HEK293T (cell line): ENCODE measurements at regions not wholly inside any gene's neighbourhood (a gene's known extent, or its start where the extent isn't known, plus 50 kb on each side); places are given as distances from the start of the nearest gene placed in this dataset.
A peak's percentile ranks its signal among the peaks of the same experiment; 100 is the strongest.

Source experiments
- CTCF ChIA-PET: fragments of 350-600 bp; formaldehyde crosslinking; extraction: SDS; loops from one replicate; lab custom pipeline; 2021; ENCODE audit warnings: antibody characterized with exemption, inconsistent platforms; lab: Yijun Ruan, JAX
- POLR2A ChIA-PET: fragments of 350-600 bp; formaldehyde crosslinking; extraction: SDS; loops from one replicate; lab custom pipeline; 2020; ENCODE audit warnings: antibody characterized with exemption, inconsistent platforms; lab: Yijun Ruan, JAX
- DNase-seq: peaks from one replicate; pipeline ENCODE4 v3.0.0; 2012; ENCODE audit warnings: mixed read lengths; ENCODE audit errors: extremely low spot score
- ARNT ChIP-seq: fragments of 450-650 bp; IDR thresholded peaks from 2 replicates; pipeline ENCODE4 v1.6.1; 2017; ENCODE audit warnings: mild to moderate bottlenecking
- BHLHE40 ChIP-seq: fragments of 450-650 bp; IDR thresholded peaks from 2 replicates; pipeline ENCODE4 v1.6.1; 2016; ENCODE audit warnings: mild to moderate bottlenecking, moderate library complexity, borderline replicate concordance
- CTBP1 ChIP-seq: fragments of 450-650 bp; IDR thresholded peaks from 2 replicates; pipeline ENCODE4 v1.6.1; 2016; ENCODE audit warnings: borderline replicate concordance
- ELF4 ChIP-seq: fragments of 450-650 bp; IDR thresholded peaks from 2 replicates; pipeline ENCODE4 v1.6.1; 2017; ENCODE audit warnings: antibody characterized with exemption
- FOXA1 ChIP-seq: fragments of 450-650 bp; IDR thresholded peaks from 2 replicates; pipeline ENCODE4 v1.6.1; 2016; ENCODE audit warnings: mild to moderate bottlenecking
- FOXK2 ChIP-seq: fragments of 450-650 bp; IDR thresholded peaks from 2 replicates; pipeline ENCODE4 v1.6.1; 2016; ENCODE audit warnings: mild to moderate bottlenecking
- FOXM1 ChIP-seq: fragments of 450-650 bp; IDR thresholded peaks from 2 replicates; pipeline ENCODE4 v1.6.1; 2017; ENCODE audit warnings: mild to moderate bottlenecking, borderline replicate concordance
- HDGF ChIP-seq: fragments of 450-650 bp; IDR thresholded peaks from 2 replicates; pipeline ENCODE4 v1.6.1; 2017; ENCODE audit warnings: antibody characterized with exemption, borderline replicate concordance
- L3MBTL2 ChIP-seq: fragments of 450-650 bp; conservative IDR thresholded peaks from 2 replicates; pipeline ENCODE4 v1.6.1; 2016; ENCODE audit warnings: mild to moderate bottlenecking
- LEF1 ChIP-seq: fragments of 450-650 bp; IDR thresholded peaks from 2 replicates; pipeline ENCODE4 v1.6.1; 2017; ENCODE audit warnings: mild to moderate bottlenecking, borderline replicate concordance
- NFRKB ChIP-seq: fragments of 450-650 bp; IDR thresholded peaks from 2 replicates; pipeline ENCODE4 v1.6.1; 2016; ENCODE audit warnings: mild to moderate bottlenecking, moderate library complexity
- SP1 ChIP-seq: fragments of 450-650 bp; IDR thresholded peaks from 2 replicates; pipeline ENCODE4 v1.6.1; 2017
- SUZ12 ChIP-seq: fragments of 450-650 bp; IDR thresholded peaks from 2 replicates; pipeline ENCODE4 v1.6.1; 2016; ENCODE audit warnings: mild to moderate bottlenecking
- TARDBP ChIP-seq: fragments of 450-650 bp; IDR thresholded peaks from 2 replicates; pipeline ENCODE4 v1.6.1; 2016
- ZNF384 ChIP-seq: fragments of 450-650 bp; IDR thresholded peaks from 2 replicates; pipeline ENCODE4 v1.6.1; 2016
- TF ChIP-seq, protein P1 (sequence below): fragments of 450-650 bp; IDR thresholded peaks from 2 replicates; pipeline ENCODE4 v1.6.1; 2016

DNA sequence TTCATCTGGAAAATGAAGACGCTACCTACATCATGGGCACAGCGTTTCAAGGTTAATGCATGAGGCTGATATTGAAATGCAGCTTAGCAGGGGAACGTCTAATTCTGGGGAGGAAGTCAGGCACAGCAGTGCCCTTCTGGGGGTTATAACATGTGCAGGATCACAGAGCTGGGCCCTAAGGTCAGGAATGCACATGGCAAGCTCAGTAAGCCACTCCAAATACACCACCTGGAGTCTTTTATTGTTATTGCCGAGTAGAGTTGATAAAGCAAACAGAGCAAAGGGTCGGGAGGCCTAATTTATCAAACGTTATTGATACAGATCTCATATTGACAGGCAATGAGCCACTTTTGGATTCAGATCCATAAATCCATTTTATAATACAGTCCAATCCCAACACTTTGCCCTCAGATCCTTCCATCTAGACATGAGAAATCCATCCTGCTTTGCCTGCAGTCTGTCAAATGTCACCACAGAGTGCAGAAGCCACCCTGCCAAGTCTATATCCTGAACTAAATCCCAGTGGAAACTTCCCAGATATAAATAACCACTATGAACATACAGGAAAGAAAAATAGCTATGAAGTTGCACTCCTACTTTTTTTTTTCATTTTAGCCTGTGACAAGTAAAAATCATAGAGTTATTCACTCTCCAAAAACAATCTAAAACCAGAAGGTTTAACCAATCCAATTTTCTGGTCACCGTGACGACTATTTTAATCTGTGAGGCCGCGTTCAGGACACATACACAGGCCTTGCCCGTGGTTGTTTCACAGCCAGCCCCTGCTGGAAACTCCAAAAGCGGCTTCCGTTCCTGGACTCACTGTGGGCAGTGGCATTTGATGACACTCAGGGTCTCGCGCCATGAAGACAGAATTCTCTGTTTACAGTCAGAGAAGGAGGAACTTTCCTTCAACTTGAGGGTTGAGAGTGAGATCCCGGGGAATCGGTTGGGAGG, 335.4 kb downstream of the DHX15 start:
- ChIA-PET CTCF (interaction anchor here (0.5 kb wide), 1 partner anchor 101 kb away, joined by 3 read pairs; no protein-coding TSS in a partner anchor), POLR2A (no interaction called here)
- TF ChIP-seq BHLHE40 (no peak), FOXA1 (no peak), LEF1 (no peak), ZNF384 (no peak), FOXK2 (no peak), L3MBTL2 (no peak), TARDBP (no peak), SUZ12 (no peak), ELF4 (no peak), SP1 (no peak), CTBP1 (no peak), ARNT (no peak), NFRKB (no peak), HDGF (no peak), FOXM1 (no peak)
- TF ChIP-seq, protein P1, sequence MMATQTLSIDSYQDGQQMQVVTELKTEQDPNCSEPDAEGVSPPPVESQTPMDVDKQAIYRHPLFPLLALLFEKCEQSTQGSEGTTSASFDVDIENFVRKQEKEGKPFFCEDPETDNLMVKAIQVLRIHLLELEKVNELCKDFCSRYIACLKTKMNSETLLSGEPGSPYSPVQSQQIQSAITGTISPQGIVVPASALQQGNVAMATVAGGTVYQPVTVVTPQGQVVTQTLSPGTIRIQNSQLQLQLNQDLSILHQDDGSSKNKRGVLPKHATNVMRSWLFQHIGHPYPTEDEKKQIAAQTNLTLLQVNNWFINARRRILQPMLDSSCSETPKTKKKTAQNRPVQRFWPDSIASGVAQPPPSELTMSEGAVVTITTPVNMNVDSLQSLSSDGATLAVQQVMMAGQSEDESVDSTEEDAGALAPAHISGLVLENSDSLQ, result no peak
- no peak for DNase-seq

DNA sequence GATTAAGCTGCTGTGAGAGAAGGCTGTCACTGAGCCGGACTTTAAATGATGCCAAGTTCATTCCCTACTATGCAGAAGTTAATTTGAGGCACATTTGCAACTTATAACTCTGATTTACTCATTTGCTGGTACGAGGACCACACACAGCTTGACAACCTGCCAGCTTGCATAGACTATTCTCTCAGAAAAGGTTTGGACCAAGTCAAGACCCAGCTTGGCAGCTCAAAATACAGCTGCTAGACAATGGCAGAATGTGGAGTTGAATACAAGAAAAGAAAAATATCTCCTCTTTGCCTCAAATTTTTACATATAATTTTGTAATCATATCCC, 338.9 kb downstream of the DHX15 start:
- no peak for DNase-seq
- CTCF ChIA-PET, result no interaction called here
- POLR2A ChIA-PET, result no interaction called here
- TF ChIP-seq SUZ12 (no peak), FOXK2 (no peak), NFRKB (no peak), FOXM1 (no peak), SP1 (no peak)

DNA sequence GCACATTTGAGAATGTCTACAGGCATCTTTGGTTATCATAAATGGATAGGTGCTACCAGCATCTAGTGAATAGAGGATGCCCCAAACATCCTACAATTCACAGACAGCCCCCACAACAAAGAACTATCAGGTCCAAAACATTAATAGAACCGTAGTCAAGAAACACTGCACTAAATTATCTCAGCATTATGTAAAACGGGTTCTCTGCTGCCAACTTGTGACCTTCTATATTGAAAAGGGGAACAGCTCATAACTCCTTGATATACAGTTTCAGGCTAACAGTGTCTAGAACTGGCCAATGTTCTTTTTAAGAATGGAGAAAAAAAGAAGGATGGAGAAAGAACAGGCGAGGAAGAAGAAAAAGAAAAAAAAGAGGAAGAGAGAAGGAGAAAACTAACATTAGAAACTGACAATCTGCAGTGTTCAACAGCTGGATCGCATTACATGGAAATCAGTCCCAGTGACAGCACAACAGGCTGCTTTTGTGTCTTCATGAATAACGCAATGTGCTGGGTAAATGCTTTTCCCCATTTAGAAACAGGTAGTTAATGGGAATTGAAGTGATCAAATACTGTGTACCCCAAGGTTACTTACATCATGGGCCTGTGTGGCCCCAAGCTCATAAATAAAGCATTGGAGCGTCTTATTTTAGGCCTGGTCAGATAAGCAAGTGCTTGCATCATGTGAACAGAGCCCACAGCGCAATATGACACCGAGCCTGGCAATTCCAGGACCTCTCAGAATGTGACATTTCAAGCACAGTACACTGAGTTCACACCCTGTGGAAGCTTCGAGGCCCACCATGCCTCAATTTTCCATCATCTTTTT, 339.5 kb downstream of the DHX15 start:
- DNase-seq, result peak; percentile 12
- POLR2A ChIA-PET, result no interaction called here
- CTCF ChIA-PET, result no interaction called here
- TF ChIP-seq SUZ12 (no peak), ELF4 (no peak), NFRKB (no peak)

DNA sequence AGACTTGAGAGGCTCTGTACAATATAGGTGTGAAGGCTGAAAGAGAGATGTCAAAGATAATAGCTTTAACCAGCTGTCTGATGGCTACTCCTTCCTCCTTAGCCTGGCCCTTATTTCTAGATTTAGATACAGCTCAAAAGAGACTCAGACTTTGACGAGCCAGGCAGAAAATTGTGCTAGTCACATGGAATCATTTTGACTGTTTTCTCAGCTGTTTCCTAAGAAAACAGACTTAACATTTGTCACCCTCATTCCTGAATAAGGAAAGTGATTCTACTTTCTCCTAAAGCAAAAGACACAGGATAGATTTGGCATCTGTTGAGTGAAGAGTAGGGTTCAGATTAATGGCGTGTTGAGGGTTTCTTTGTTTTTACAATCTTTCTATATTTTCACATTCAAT, 340.7 kb downstream of the DHX15 start:
- POLR2A ChIA-PET, result no interaction called here
- TF ChIP-seq FOXA1 (no peak), NFRKB (no peak), L3MBTL2 (no peak), HDGF (no peak), CTBP1 (no peak), FOXM1 (no peak), ARNT (no peak), FOXK2 (no peak), BHLHE40 (no peak)
- CTCF ChIA-PET, result no interaction called here
- no peak for DNase-seq

DNA sequence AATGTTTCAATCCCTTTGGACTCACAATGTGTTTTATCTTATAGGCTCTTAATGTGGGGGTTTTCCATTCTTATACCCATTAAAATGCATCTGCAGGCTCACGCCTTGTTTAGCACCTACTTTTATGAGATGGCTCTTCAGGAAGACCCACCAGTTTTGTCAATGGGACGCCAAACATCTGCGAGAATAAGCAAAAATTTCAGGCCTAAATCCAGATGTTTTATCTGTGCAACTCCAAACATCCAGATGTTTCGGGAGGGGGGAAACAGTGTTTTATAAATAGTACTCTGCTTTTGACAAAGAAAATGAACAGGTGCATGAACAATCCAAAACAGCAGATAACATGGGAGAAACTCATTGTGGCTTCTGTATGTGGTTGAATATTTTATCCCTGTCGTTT, 342.8 kb downstream of the DHX15 start:
- CTCF ChIA-PET, result interaction anchor here (0.6 kb wide), 1 partner anchor 101 kb away, joined by 3 read pairs; no protein-coding TSS in a partner anchor
- no peak for TF ChIP-seq SP1
- no peak for TF ChIP-seq TARDBP
- POLR2A ChIA-PET, result no interaction called here
- DNase-seq, result no peak

DNA sequence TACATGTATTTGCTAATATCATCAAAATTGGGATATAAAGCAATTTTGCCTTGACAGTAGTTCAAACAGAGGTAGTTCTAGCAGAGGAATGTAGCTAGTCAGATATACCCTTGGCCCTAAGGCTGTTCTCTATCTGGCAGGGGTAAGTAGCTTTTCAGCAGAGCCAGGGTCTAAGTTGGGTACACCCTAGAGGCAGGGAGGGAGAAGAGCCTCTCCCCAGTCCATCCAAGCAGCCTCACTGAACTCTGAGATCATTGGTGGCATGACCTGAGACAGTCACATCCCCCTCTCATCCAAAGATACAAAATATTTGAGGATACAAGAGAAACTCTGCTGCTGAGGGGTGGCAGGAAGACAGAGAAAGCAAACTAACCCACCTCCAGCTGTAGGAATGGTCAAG, 343.7 kb downstream of the DHX15 start:
- CTCF ChIA-PET, result no interaction called here
- no peak for DNase-seq
- TF ChIP-seq, protein P1, result no peak
- no peak for TF ChIP-seq BHLHE40
- TF ChIP-seq SUZ12, result no peak
- TF ChIP-seq SP1, result no peak
- TF ChIP-seq FOXK2, result no peak
- no peak for TF ChIP-seq FOXA1
- TF ChIP-seq LEF1, result no peak
- TF ChIP-seq ELF4, result no peak
- TF ChIP-seq NFRKB, result no peak
- TF ChIP-seq CTBP1, result no peak
- no peak for TF ChIP-seq TARDBP
- no peak for TF ChIP-seq ZNF384
- no peak for TF ChIP-seq HDGF
- no peak for TF ChIP-seq ARNT
- TF ChIP-seq FOXM1, result no peak
- no peak for TF ChIP-seq L3MBTL2
- POLR2A ChIA-PET, result no interaction called here

DNA sequence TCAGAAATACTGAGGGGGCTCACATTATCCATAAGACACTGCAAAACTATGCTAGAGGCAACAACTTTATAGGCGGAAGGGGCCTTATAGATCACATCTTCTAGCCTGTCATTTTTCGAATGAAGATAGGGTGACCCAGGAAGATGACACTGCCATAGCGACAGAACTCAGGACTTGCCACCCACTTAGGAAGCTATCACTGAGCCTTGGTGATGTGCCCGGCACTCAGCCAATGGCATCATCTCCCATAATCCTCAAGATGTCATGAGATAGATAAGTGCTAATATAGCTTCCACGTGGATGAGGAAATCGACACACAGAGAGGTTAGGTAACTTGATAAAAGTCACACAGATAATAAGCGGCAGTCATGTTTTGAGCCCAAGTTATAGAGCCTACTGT, 346.6 kb downstream of the DHX15 start:
- TF ChIP-seq L3MBTL2, result no peak
- TF ChIP-seq FOXK2, result no peak
- no peak for TF ChIP-seq SUZ12
- no peak for TF ChIP-seq ARNT
- no peak for TF ChIP-seq NFRKB
- TF ChIP-seq CTBP1, result no peak
- TF ChIP-seq FOXM1, result no peak
- TF ChIP-seq TARDBP, result no peak
- TF ChIP-seq ZNF384, result no peak
- TF ChIP-seq LEF1, result no peak
- POLR2A ChIA-PET, result no interaction called here
- CTCF ChIA-PET, result no interaction called here
- DNase-seq, result no peak
